DOHH2 (cell line): ENCODE measurements at regions not wholly inside any gene's neighbourhood (a gene's known extent, or its start where the extent isn't known, plus 50 kb on each side); places are given as distances from the start of the nearest gene placed in this dataset.

Experiments used
- H3F3A ChIP-seq: fragments of 200-600 bp; sonication (generic), shearing (Covaris generic); 2 replicates; pipeline ENCODE4 v1.6.0; 2016; ENCODE audit warnings: antibody characterized with exemption, mild to moderate bottlenecking; ENCODE audit not compliant: control insufficient read depth, insufficient read depth
- H3K27ac ChIP-seq: fragments of 200-600 bp; sonication (generic); 2 replicates; pipeline ENCODE4 v1.5.1; 2014; ENCODE audit warnings: low read depth, mild to moderate bottlenecking, low read length, moderate library complexity
- H3K27me3 ChIP-seq: fragments of 200-600 bp; sonication (generic); 2 replicates; pipeline ENCODE4 v1.6.1; 2014; ENCODE audit warnings: mild to moderate bottlenecking, low read length, mixed read lengths; ENCODE audit not compliant: control insufficient read depth
- H3K36me3 ChIP-seq: fragments of 200-600 bp; sonication (generic); 2 replicates; pipeline ENCODE4 v1.6.1; 2014; ENCODE audit warnings: mild to moderate bottlenecking, low read length, moderate library complexity, mixed read lengths; ENCODE audit not compliant: control insufficient read depth
- H3K4me1 ChIP-seq: fragments of 200-600 bp; sonication (generic); 2 replicates; pipeline ENCODE4 v1.6.1; 2014; ENCODE audit warnings: mild to moderate bottlenecking, low read length, mixed read lengths; ENCODE audit not compliant: control insufficient read depth
- H3K4me2 ChIP-seq: fragments of 200-600 bp; sonication (generic); 2 replicates; pipeline ENCODE4 v1.6.0; 2014; ENCODE audit warnings: mild to moderate bottlenecking, low read length, moderate library complexity
- H3K4me3 ChIP-seq: fragments of 200-600 bp; sonication (generic); 2 replicates; pipeline ENCODE4 v1.5.1; 2014; ENCODE audit warnings: mild to moderate bottlenecking, low read length, mixed read lengths
- H3K79me2 ChIP-seq: fragments of 200-600 bp; sonication (generic); 2 replicates; pipeline ENCODE4 v1.6.1; 2014; ENCODE audit warnings: mild to moderate bottlenecking, low read length, mixed read lengths; ENCODE audit not compliant: control insufficient read depth
- H3K9me2 ChIP-seq: fragments of 200-600 bp; sonication (generic); replicated peaks from 2 replicates; pipeline ENCODE4 v1.6.1; 2014; ENCODE audit warnings: mild to moderate bottlenecking, low read length, mixed read lengths; ENCODE audit not compliant: control insufficient read depth
- H3K9me3 ChIP-seq: fragments of 200-600 bp; sonication (generic); 2 replicates; pipeline ENCODE4 v1.6.1; 2014; ENCODE audit warnings: antibody characterized with exemption, low read length, mixed read lengths; ENCODE audit not compliant: control insufficient read depth, insufficient read depth
- H4K20me1 ChIP-seq: fragments of 200-600 bp; sonication (generic); 2 replicates; pipeline ENCODE4 v1.6.0; 2014; ENCODE audit warnings: low read depth, mild to moderate bottlenecking, antibody characterized with exemption, low read length, moderate library complexity; ENCODE audit not compliant: control insufficient read depth, insufficient read depth
- EZH2phosphoT487 ChIP-seq: fragments of 200-600 bp; sonication (generic); IDR thresholded peaks from 2 replicates; pipeline ENCODE4 v1.6.1; 2017; ENCODE audit warnings: borderline replicate concordance, mild to moderate bottlenecking, antibody characterized with exemption, low read length, moderate library complexity, mixed read lengths
- TF ChIP-seq, protein P1 (sequence below): fragments of 200-600 bp; sonication (generic); IDR thresholded peaks from one replicate; pipeline ENCODE4 v1.5.1; 2014; ENCODE audit warnings: antibody characterized with exemption, mild to moderate bottlenecking, low read depth, low read length; ENCODE audit not compliant: poor library complexity, severe bottlenecking

DNA sequence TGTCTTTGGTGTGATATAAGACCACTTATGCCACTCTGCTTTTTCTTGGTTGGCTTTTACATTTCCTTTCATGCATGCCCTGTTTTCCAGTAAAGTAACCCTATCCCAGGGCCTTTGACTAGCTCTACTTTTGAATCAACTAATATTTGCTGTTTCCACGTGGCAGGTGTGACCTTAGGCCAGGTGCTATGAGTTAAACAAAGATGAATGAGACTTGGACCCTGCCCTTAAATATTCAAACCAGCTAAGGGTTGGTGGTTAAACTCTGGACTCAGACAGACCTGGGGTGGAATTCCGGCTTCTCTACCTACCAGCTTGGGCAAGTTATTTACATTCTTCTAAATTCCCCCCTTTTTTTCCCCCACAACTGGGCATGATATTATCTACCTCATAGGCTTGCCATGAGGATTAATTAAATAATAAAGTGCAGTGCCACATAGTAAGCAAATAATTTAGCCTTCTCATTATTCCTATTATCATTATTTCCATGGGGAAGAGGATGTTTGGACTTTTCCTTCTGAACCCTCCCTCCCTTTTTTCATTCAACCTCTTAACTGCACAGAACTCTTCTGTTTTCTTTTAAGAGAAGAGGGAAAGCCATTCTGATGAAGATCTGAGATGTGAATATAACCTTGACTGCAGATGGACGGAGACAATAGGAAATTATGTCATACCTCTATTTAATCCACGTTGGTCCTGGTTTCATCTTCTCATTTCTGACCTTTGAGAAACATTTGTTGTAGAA, 143.6 kb upstream of the TNFAIP3 start:
- 0 out of 2 replicates have a peak, but pooled peaks cover 3% of the 10 kb centered on the region for H3K27me3 ChIP-seq
- no peak for TF ChIP-seq EZH2phosphoT487
- TF ChIP-seq, protein P1, sequence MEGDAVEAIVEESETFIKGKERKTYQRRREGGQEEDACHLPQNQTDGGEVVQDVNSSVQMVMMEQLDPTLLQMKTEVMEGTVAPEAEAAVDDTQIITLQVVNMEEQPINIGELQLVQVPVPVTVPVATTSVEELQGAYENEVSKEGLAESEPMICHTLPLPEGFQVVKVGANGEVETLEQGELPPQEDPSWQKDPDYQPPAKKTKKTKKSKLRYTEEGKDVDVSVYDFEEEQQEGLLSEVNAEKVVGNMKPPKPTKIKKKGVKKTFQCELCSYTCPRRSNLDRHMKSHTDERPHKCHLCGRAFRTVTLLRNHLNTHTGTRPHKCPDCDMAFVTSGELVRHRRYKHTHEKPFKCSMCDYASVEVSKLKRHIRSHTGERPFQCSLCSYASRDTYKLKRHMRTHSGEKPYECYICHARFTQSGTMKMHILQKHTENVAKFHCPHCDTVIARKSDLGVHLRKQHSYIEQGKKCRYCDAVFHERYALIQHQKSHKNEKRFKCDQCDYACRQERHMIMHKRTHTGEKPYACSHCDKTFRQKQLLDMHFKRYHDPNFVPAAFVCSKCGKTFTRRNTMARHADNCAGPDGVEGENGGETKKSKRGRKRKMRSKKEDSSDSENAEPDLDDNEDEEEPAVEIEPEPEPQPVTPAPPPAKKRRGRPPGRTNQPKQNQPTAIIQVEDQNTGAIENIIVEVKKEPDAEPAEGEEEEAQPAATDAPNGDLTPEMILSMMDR = no peak
- no peak overlapping the region for H3K27ac ChIP-seq
- no peaks in the 10 kb centered on the region for H3F3A ChIP-seq
- H3K4me3 ChIP-seq = no peak overlapping the region
- H3K4me1 ChIP-seq = no peaks in the 10 kb centered on the region
- H3K79me2 ChIP-seq = no peaks in the 10 kb centered on the region
- H3K36me3 ChIP-seq = no peaks in the 10 kb centered on the region
- no peaks in the 10 kb centered on the region for H4K20me1 ChIP-seq
- H3K9me3 ChIP-seq = no peaks in the 10 kb centered on the region
- no peaks in the 10 kb centered on the region for H3K9me2 ChIP-seq
- H3K4me2 ChIP-seq = no peak overlapping the region

GRCh38 chr6:137724018-137724403, 143.0 kb upstream of the TNFAIP3 start:
- Histone ChIP-seq H3K4me3 (no peak overlapping the region), H3K36me3 (no peaks in the 10 kb centered on the region), H4K20me1 (no peaks in the 10 kb centered on the region), H3K4me1 (no peaks in the 10 kb centered on the region), H3K79me2 (no peaks in the 10 kb centered on the region), H3K9me2 (no peaks in the 10 kb centered on the region), H3F3A (no peaks in the 10 kb centered on the region), H3K4me2 (no peak overlapping the region), H3K27me3 (0 out of 2 replicates have a peak, but pooled peaks cover 3% of the 10 kb centered on the region), H3K9me3 (no peaks in the 10 kb centered on the region), H3K27ac (no peak overlapping the region)
- TF ChIP-seq, protein P1 = no peak
- TF ChIP-seq EZH2phosphoT487 = no peak

DNA sequence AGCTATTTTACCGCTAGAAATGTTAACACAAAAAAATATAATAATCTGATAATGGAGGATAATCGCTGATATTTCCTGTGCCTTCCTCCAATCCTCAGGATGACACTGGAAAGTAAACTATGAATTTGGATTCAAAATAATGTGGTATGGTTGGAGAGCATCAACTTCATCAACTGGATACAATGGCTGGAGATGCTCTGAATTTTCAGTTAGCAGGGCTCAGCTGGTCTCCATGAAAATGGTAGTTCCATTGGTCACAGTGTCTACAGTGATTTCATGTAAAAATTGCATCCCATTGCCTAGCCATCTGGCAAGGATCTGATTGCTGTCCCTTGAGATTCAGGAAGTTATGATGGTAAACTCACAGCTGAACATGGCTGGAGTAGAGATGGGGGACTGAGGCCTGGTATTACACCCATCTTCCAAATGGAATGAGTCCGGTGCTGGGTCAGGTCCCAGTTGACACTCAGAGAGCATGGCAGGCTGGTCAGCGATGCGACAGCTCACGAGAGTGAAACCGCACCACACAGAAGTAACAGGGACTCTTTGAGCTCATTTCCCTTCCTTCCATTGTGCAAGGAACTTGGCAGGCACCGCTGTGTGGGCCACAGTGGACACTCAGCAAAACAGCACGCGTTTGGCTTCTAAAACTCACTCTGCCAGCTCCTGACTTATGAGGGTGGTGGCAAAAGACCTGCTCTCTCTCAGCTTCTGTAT, 142.4 kb upstream of the TNFAIP3 start:
- no peak overlapping the region for H3K4me2 ChIP-seq
- H3K36me3 ChIP-seq = no peaks in the 10 kb centered on the region
- no peaks in the 10 kb centered on the region for H4K20me1 ChIP-seq
- no peak overlapping the region for H3K4me3 ChIP-seq
- no peaks in the 10 kb centered on the region for H3K79me2 ChIP-seq
- no peaks in the 10 kb centered on the region for H3K9me2 ChIP-seq
- no peaks in the 10 kb centered on the region for H3K4me1 ChIP-seq
- 0 out of 2 replicates have a peak, but pooled peaks cover 3% of the 10 kb centered on the region for H3K27me3 ChIP-seq
- no peak overlapping the region for H3K27ac ChIP-seq
- H3K9me3 ChIP-seq = no peaks in the 10 kb centered on the region
- TF ChIP-seq, protein P1 = no peak
- TF ChIP-seq EZH2phosphoT487 = no peak
- no peaks in the 10 kb centered on the region for H3F3A ChIP-seq
